ENCODE measurements at regions not wholly inside any gene's neighbourhood (a gene's known extent, or its start where the extent isn't known, plus 50 kb on each side); places are given as distances from the start of the nearest gene placed in this dataset.

- DNase-seq = no peak
Observed at GRCh38 chr15:35596285-35596684, 50.3 kb upstream of the DPH6 start.

GRCh38 chr15:35602836-35603235 is 56.9 kb upstream of the DPH6 start:
- DNase-seq = no peak

- DNase-seq = no peak
Observed at GRCh38 chr15:35603301-35603700, 57.3 kb upstream of the DPH6 start.

GRCh38 chr15:35603856-35604255 is 57.9 kb upstream of the DPH6 start:
- DNase-seq = no peak

- no peak for DNase-seq
Observed at GRCh38 chr15:35605764-35606449, 59.9 kb upstream of the DPH6 start.

- DNase-seq = no peak
Observed at GRCh38 chr15:35606450-35606779, 60.5 kb upstream of the DPH6 start.

GRCh38 chr15:35616498-35617271 is 70.7 kb upstream of the DPH6 start:
- DNase-seq = no peak

GRCh38 chr15:35618260-35619188 is 72.6 kb upstream of the DPH6 start:
- DNase-seq = no peak

GRCh38 chr15:35622641-35623340 is 76.8 kb upstream of the DPH6 start:
- no peak for DNase-seq

GRCh38 chr15:35624881-35625280 is 78.9 kb upstream of the DPH6 start:
- no peak for DNase-seq

GRCh38 chr15:35626571-35627318 is 80.8 kb upstream of the DPH6 start:
- no peak for DNase-seq

- DNase-seq = no peak
Observed at GRCh38 chr15:35627696-35628095, 81.7 kb upstream of the DPH6 start.

- no peak for DNase-seq
Observed at GRCh38 chr15:35629766-35630165, 83.8 kb upstream of the DPH6 start.

GRCh38 chr15:35630532-35630931 is 84.6 kb upstream of the DPH6 start:
- no peak for DNase-seq

GRCh38 chr15:35630985-35631384 is 85.0 kb upstream of the DPH6 start:
- no peak for DNase-seq

- no peak for DNase-seq
Observed at GRCh38 chr15:35633677-35634076, 87.7 kb upstream of the DPH6 start.

GRCh38 chr15:35646790-35647189 is 100.8 kb upstream of the DPH6 start:
- no peak for DNase-seq

GRCh38 chr15:35647303-35647702 is 101.3 kb upstream of the DPH6 start:
- no peak for DNase-seq

- no peak for DNase-seq
Observed at GRCh38 chr15:35648941-35649340, 103.0 kb upstream of the DPH6 start.

- no peak for DNase-seq
Observed at GRCh38 chr15:35649575-35649974, 103.6 kb upstream of the DPH6 start.

- no peak for DNase-seq
Observed at GRCh38 chr15:35654332-35654731, 108.4 kb upstream of the DPH6 start.

GRCh38 chr15:35657679-35658311 is 111.8 kb upstream of the DPH6 start:
- no peak for DNase-seq
